RWPE1 (cell line): ENCODE measurements at regions not wholly inside any gene's neighbourhood (a gene's known extent, or its start where the extent isn't known, plus 50 kb on each side); places are given as distances from the start of the nearest gene placed in this dataset.

Source experiments
- CTCF ChIA-PET: fragments of 350-600 bp; sonication (Branson Sonifier 250); formaldehyde crosslinking; extraction: SDS; loops from one replicate; lab custom pipeline; 2021; lab: Yijun Ruan, JAX
- POLR2A ChIA-PET: fragments of 400-600 bp; formaldehyde crosslinking; extraction: SDS; loops from one replicate; lab custom pipeline; 2020; ENCODE audit warnings: antibody characterized with exemption; ENCODE audit not compliant: low non-redundant PET; lab: Yijun Ruan, JAX
- DNase-seq: peaks from one replicate; pipeline ENCODE4 v3.0.0; 2012; ENCODE audit warnings: low spot score
- H3K27ac ChIP-seq: fragments of 450-650 bp; 2 replicates; pipeline ENCODE4 v1.5.1; 2017
- CTCF ChIP-seq: fragments of 450-650 bp; conservative IDR thresholded peaks from 2 replicates; pipeline ENCODE4 v1.5.1; 2017; ENCODE audit warnings: low read depth, mild to moderate bottlenecking

- DNase-seq: no peak
- H3K27ac ChIP-seq: no peak overlapping the region
- CTCF ChIA-PET: no interaction called here
- POLR2A ChIA-PET: no interaction called here
- TF ChIP-seq CTCF: no peak
Observed at GRCh38 chr3:15923640-15924405, 126.0 kb upstream of the ANKRD28 start.

GRCh38 chr3:15924914-15925313 is 127.1 kb upstream of the ANKRD28 start:
- no peak for DNase-seq
- CTCF ChIA-PET: no interaction called here
- POLR2A ChIA-PET: no interaction called here
- TF ChIP-seq CTCF: no peak
- no peak overlapping the region for H3K27ac ChIP-seq

GRCh38 chr3:15926871-15927270 is 129.1 kb upstream of the ANKRD28 start:
- H3K27ac ChIP-seq: no peak overlapping the region
- DNase-seq: no peak
- POLR2A ChIA-PET: no interaction called here
- CTCF ChIA-PET: no interaction called here
- no peak for TF ChIP-seq CTCF

GRCh38 chr3:15927969-15928368 is 130.2 kb upstream of the ANKRD28 start:
- DNase-seq: no peak
- POLR2A ChIA-PET: no interaction called here
- no peak for TF ChIP-seq CTCF
- H3K27ac ChIP-seq: no peak overlapping the region
- CTCF ChIA-PET: interaction anchor here (0.7 kb wide), 1 partner anchor 250 kb away, joined by 3 read pairs; no protein-coding TSS in a partner anchor

GRCh38 chr3:15929944-15930571 is 132.3 kb upstream of the ANKRD28 start:
- ChIA-PET CTCF (interaction anchor here (0.5 kb wide), 1 partner anchor 51 kb away, joined by 3 read pairs; no protein-coding TSS in a partner anchor), POLR2A (no interaction called here)
- no peak for TF ChIP-seq CTCF
- no peak for DNase-seq
- no peak overlapping the region for H3K27ac ChIP-seq

- TF ChIP-seq CTCF: no peak
- DNase-seq: no peak
- ChIA-PET POLR2A (no interaction called here), CTCF (no interaction called here)
- H3K27ac ChIP-seq: no peak overlapping the region
Observed at GRCh38 chr3:15932348-15933300, 134.8 kb upstream of the ANKRD28 start.
